Activated naive CD4-positive, alpha-beta T cell treated with anti-CD3 and anti-CD28 coated beads, Interleukin-2, amount 10 ng/mL, durations not matched to agents 7 days and 5 days (primary cell): ENCODE measurements at regions not wholly inside any gene's neighbourhood (a gene's known extent, or its start where the extent isn't known, plus 50 kb on each side); places are given as distances from the start of the nearest gene placed in this dataset.

Experiments
- CTCF ChIA-PET: fragments of 350-600 bp; sonication (Branson Sonifier 250); formaldehyde crosslinking; loops from one replicate; lab custom pipeline; 2021; ENCODE audit warnings: antibody characterized with exemption; lab: Charles Lee
- DNase-seq: peaks from one replicate; pipeline ENCODE4 v3.0.0-alpha.2; 2020
- H3K27ac Mint-ChIP-seq: one replicate; pipeline ENCODE4 v1.8.0; 2021; ENCODE audit warnings: mild to moderate bottlenecking, moderate library complexity, mixed read lengths
- H3K27me3 Mint-ChIP-seq: one replicate; pipeline ENCODE4 v1.8.0; 2021; ENCODE audit warnings: mild to moderate bottlenecking, mixed read lengths
- H3K36me3 Mint-ChIP-seq: one replicate; pipeline ENCODE4 v1.8.0; 2021; ENCODE audit warnings: mixed read lengths
- H3K4me1 Mint-ChIP-seq: one replicate; pipeline ENCODE4 v1.8.0; 2021; ENCODE audit warnings: mixed read lengths
- H3K4me3 Mint-ChIP-seq: one replicate; pipeline ENCODE4 v1.8.0; 2021; ENCODE audit warnings: mild to moderate bottlenecking, moderate library complexity, mixed read lengths
- H3K9me3 Mint-ChIP-seq: one replicate; pipeline ENCODE4 v1.8.0; 2021; ENCODE audit warnings: mixed read lengths

- CTCF ChIA-PET, result no interaction called here
- Mint-ChIP-seq H3K36me3 (no peaks in the 10 kb centered on the region), H3K27ac (no peak overlapping the region), H3K27me3 (no peaks in the 10 kb centered on the region), H3K9me3 (peaks cover 3% of the 10 kb centered on the region), H3K4me3 (no peak overlapping the region), H3K4me1 (no peaks in the 10 kb centered on the region)
- no peak for DNase-seq
Observed at GRCh38 chr14:80352471-80352870, 141.2 kb upstream of the DIO2 start.

- no peak overlapping the region for H3K4me3 Mint-ChIP-seq
- no peak for DNase-seq
- CTCF ChIA-PET, result no interaction called here
Observed at GRCh38 chr14:80350707-80351106, 139.4 kb upstream of the DIO2 start.

GRCh38 chr14:80346395-80346794, 135.1 kb upstream of the DIO2 start:
- no peaks in the 10 kb centered on the region for H3K36me3 Mint-ChIP-seq
- no peak overlapping the region for H3K27ac Mint-ChIP-seq
- H3K4me1 Mint-ChIP-seq, result no peaks in the 10 kb centered on the region

More at GRCh38 chr14:80350707-80351106, 139.4 kb upstream of the DIO2 start:
- Mint-ChIP-seq H3K27ac (no peak overlapping the region), H3K36me3 (no peaks in the 10 kb centered on the region), H3K4me1 (no peaks in the 10 kb centered on the region), H3K27me3 (no peaks in the 10 kb centered on the region), H3K9me3 (peaks cover 3% of the 10 kb centered on the region)

GRCh38 chr14:80344208-80344607, 132.9 kb upstream of the DIO2 start:
- Mint-ChIP-seq H3K27ac (no peak overlapping the region), H3K4me3 (no peak overlapping the region), H3K27me3 (no peaks in the 10 kb centered on the region), H3K9me3 (peaks cover 3% of the 10 kb centered on the region), H3K4me1 (no peaks in the 10 kb centered on the region), H3K36me3 (no peaks in the 10 kb centered on the region)
- DNase-seq, result no peak
- CTCF ChIA-PET, result no interaction called here

More at GRCh38 chr14:80346395-80346794, 135.1 kb upstream of the DIO2 start:
- Mint-ChIP-seq H3K27me3 (no peaks in the 10 kb centered on the region), H3K9me3 (no peaks in the 10 kb centered on the region), H3K4me3 (no peak overlapping the region)
- no peak for DNase-seq
- CTCF ChIA-PET, result no interaction called here

- H3K4me3 Mint-ChIP-seq, result no peak overlapping the region
- CTCF ChIA-PET, result no interaction called here
- no peaks in the 10 kb centered on the region for H3K27me3 Mint-ChIP-seq
Observed at GRCh38 chr14:80336608-80337106, 125.4 kb upstream of the DIO2 start.

GRCh38 chr14:80325688-80326087, 114.4 kb upstream of the DIO2 start:
- no peak for DNase-seq
- Mint-ChIP-seq H3K4me3 (no peak overlapping the region), H3K9me3 (peaks cover 2% of the 10 kb centered on the region), H3K4me1 (no peaks in the 10 kb centered on the region), H3K27ac (no peak overlapping the region), H3K36me3 (no peaks in the 10 kb centered on the region), H3K27me3 (no peaks in the 10 kb centered on the region)
- CTCF ChIA-PET, result no interaction called here

More at GRCh38 chr14:80336608-80337106, 125.4 kb upstream of the DIO2 start:
- DNase-seq, result no peak
- no peak overlapping the region for H3K27ac Mint-ChIP-seq
- peaks cover 6% of the 10 kb centered on the region for H3K9me3 Mint-ChIP-seq
- H3K4me1 Mint-ChIP-seq, result no peaks in the 10 kb centered on the region
- no peaks in the 10 kb centered on the region for H3K36me3 Mint-ChIP-seq

- Mint-ChIP-seq H3K36me3 (no peaks in the 10 kb centered on the region), H3K27ac (no peak overlapping the region), H3K4me3 (no peak overlapping the region), H3K4me1 (no peaks in the 10 kb centered on the region), H3K9me3 (peaks cover 2% of the 10 kb centered on the region), H3K27me3 (no peaks in the 10 kb centered on the region)
- DNase-seq, result no peak
- CTCF ChIA-PET, result no interaction called here
Observed at GRCh38 chr14:80325112-80325511, 113.8 kb upstream of the DIO2 start.

GRCh38 chr14:80324649-80325048, 113.3 kb upstream of the DIO2 start:
- no peaks in the 10 kb centered on the region for H3K27me3 Mint-ChIP-seq
- H3K9me3 Mint-ChIP-seq, result peaks cover 5% of the 10 kb centered on the region
- H3K27ac Mint-ChIP-seq, result no peak overlapping the region
- no peak for DNase-seq
- H3K4me1 Mint-ChIP-seq, result no peaks in the 10 kb centered on the region
- no peak overlapping the region for H3K4me3 Mint-ChIP-seq
- CTCF ChIA-PET, result no interaction called here
- H3K36me3 Mint-ChIP-seq, result no peaks in the 10 kb centered on the region

- Mint-ChIP-seq H3K9me3 (peaks cover 8% of the 10 kb centered on the region), H3K27ac (no peak overlapping the region), H3K27me3 (no peaks in the 10 kb centered on the region), H3K4me3 (no peak overlapping the region), H3K4me1 (no peaks in the 10 kb centered on the region), H3K36me3 (no peaks in the 10 kb centered on the region)
- CTCF ChIA-PET, result no interaction called here
- no peak for DNase-seq
Observed at GRCh38 chr14:80323038-80323665, 111.8 kb upstream of the DIO2 start.

GRCh38 chr14:80316441-80316840, 105.1 kb upstream of the DIO2 start:
- CTCF ChIA-PET, result no interaction called here
- Mint-ChIP-seq H3K27ac (no peak overlapping the region), H3K27me3 (no peaks in the 10 kb centered on the region), H3K9me3 (peaks cover 7% of the 10 kb centered on the region), H3K4me3 (no peak overlapping the region), H3K36me3 (no peaks in the 10 kb centered on the region), H3K4me1 (no peaks in the 10 kb centered on the region)
- no peak for DNase-seq

GRCh38 chr14:80315681-80316080, 104.4 kb upstream of the DIO2 start:
- Mint-ChIP-seq H3K4me1 (no peaks in the 10 kb centered on the region), H3K4me3 (no peak overlapping the region), H3K27me3 (no peaks in the 10 kb centered on the region), H3K36me3 (no peaks in the 10 kb centered on the region), H3K27ac (no peak overlapping the region), H3K9me3 (peaks cover 8% of the 10 kb centered on the region)
- no peak for DNase-seq
- CTCF ChIA-PET, result no interaction called here

GRCh38 chr14:80313806-80314205, 102.5 kb upstream of the DIO2 start:
- Mint-ChIP-seq H3K9me3 (peaks cover 3% of the 10 kb centered on the region), H3K36me3 (no peaks in the 10 kb centered on the region), H3K27me3 (no peaks in the 10 kb centered on the region), H3K27ac (no peak overlapping the region), H3K4me3 (no peak overlapping the region), H3K4me1 (no peaks in the 10 kb centered on the region)
- CTCF ChIA-PET, result no interaction called here
- DNase-seq, result no peak

GRCh38 chr14:80310938-80311750, 99.8 kb upstream of the DIO2 start:
- no peak overlapping the region for H3K4me3 Mint-ChIP-seq
- H3K4me1 Mint-ChIP-seq, result no peaks in the 10 kb centered on the region
- CTCF ChIA-PET, result no interaction called here
- H3K36me3 Mint-ChIP-seq, result no peaks in the 10 kb centered on the region
- no peak for DNase-seq
- H3K9me3 Mint-ChIP-seq, result peaks cover 3% of the 10 kb centered on the region
- H3K27me3 Mint-ChIP-seq, result no peaks in the 10 kb centered on the region
- H3K27ac Mint-ChIP-seq, result no peak overlapping the region

GRCh38 chr14:80304125-80304766, 92.9 kb upstream of the DIO2 start:
- Mint-ChIP-seq H3K27ac (no peak overlapping the region), H3K4me1 (no peaks in the 10 kb centered on the region), H3K9me3 (no peaks in the 10 kb centered on the region), H3K4me3 (no peak overlapping the region), H3K27me3 (no peaks in the 10 kb centered on the region), H3K36me3 (no peaks in the 10 kb centered on the region)
- CTCF ChIA-PET, result no interaction called here
- DNase-seq, result no peak
